NCI-H460 (cell line): ENCODE measurements at regions not wholly inside any gene's neighbourhood (a gene's known extent, or its start where the extent isn't known, plus 50 kb on each side); places are given as distances from the start of the nearest gene placed in this dataset.
"Not testable (repeated sequence)": the region's sequence is repeated elsewhere in the genome, so short reads cannot be mapped to it uniquely, and the experiment has no call there.

Experiments used
- DNase-seq: peaks from one replicate; pipeline ENCODE4 v3.0.0-alpha.2; 2016; ENCODE audit warnings: low read depth; ENCODE audit errors: extremely low read depth

DNA sequence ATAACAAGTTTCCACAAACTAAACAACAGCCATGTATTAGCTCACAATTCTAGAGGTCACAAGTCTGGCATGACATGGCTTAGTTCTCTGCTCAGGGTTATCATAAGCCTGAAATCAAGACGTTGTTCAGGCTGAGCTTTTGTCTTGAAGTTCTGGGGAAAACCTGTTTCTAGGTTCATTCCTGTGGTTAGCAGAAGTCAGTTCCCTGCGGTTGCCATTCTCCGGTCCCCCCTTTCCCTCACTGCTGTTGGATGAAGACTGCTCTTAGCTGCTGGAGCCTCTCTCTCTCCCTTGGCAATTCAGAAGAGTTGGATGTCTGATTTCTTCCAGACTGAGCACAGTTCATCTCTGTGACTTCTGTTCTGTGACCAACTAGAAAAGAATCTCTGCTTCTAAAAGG, 962.6 kb downstream of the PCDH7 start:
- no peak for DNase-seq

DNA sequence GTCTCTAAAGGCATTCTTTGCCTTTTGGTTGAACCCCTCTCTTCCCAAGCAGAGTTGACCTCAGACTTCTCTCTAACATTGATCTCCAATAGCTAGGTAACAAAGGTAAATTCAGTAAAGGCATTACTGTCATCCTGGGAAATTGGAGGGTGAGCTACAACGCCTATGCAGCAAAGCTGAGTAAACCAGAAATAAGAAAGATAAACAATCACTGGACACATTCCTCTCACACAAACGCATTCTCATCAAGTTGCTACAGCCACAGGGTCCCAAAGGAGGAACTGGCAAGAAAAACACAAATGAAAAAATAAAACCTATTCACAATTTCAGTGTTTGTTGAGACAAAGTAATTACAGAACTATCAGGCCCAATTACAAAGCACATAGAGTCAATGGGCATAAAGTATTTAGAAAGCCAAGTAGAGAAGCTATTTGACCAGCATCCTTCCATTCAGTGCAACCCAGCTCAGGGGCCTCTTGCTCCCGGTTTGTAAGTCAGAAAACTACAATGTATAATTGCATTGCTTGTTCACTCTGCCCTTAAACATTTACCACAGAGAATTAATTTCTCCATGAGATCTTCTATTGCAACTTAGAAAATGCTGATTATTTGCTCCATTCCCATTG, 967.7 kb downstream of the PCDH7 start:
- no peak for DNase-seq

DNA sequence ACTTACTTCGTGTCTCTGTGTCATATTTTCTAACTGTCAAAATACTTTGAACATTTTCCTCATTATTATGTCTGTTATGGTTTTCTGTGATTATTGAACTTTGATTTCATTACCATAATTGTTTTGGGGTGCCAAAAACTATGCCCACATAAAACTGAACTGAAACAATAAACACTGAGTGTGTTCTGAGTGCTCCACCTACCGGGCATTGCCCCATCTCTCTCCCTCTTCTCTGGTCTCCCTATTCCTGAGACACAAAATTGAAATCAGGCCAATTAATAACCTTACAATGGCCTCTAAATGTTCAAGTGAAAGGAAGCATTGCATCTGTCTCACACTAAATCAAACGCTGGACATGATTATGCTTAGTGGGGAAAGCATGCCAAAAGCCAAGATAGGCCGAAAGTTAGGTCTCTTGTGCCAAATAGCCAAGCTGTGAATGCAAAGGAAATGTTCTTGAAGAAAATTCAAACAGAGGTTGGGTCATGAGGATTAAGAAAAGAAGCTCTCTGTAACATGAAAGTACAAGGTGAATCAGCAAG, 972.3 kb downstream of the PCDH7 start:
- DNase-seq, result no peak

DNA sequence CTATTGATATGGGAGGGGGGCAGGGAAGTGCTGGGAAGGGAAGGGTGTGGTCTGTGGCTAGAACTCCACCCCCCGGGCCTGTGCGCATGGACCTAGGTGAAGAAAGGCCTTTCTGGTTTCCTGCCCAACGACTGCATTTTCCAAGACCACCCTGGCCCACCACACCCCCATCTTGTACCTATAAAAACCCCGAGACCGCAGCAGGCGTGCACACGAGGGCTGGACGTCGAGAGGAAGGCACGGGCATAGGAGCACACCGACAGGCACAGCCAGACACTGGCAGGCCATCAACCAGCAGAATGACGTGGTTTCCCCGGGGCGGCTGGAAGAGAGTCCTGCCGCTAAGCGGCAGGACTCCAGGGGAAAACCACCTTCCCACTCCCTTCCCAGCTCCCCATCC, 981.1 kb downstream of the PCDH7 start:
- DNase-seq, result no peak

- DNase-seq, result no peak
Measured at GRCh38 chr4:31702326-31702725, 982.2 kb downstream of the PCDH7 start.

GRCh38 chr4:31714238-31714637, 994.1 kb downstream of the PCDH7 start:
- DNase-seq, result no peak

- no peak for DNase-seq
Measured at GRCh38 chr4:31715302-31715701, 995.1 kb downstream of the PCDH7 start.

GRCh38 chr4:31727030-31727429, 1006.9 kb downstream of the PCDH7 start:
- DNase-seq, result no peak

DNA sequence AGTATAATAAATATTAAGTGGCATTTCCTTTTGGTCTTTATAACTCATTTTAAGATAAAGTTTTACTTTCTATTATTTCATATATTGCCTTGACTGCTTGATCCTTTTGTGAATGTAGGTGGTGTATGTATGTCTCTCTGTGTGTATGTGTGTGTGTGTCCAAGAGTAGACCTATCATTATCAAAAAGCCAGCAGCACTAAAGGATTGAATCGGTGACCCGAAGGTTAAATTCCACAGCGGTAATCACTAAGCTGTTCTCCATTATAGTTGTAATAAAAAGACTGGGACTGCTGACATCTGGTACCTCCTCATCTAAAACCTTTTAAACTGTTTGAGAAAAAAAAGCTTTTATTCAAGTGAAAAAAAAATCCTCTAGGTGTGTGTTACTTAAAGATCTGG, 1014.8 kb downstream of the PCDH7 start:
- no peak for DNase-seq

DNA sequence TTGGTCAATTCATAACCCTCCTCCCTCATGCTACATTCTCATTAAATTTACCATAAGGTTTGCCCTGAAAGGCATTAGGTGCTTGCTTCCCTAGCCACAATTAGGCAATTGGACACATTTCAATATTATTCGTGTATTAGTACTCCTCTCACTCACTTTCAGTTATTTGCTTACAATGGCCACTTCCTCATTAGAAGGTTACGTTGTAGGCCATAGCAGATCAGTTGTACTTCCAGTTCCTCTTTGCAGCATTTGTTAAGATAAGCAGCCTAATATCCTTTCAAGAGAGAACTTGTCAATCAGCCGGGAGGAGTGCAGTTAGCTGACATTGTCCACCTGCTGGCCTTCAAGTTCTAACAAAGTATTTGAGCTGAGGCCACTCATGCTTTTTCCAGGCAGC, 1017.2 kb downstream of the PCDH7 start:
- no peak for DNase-seq

DNA sequence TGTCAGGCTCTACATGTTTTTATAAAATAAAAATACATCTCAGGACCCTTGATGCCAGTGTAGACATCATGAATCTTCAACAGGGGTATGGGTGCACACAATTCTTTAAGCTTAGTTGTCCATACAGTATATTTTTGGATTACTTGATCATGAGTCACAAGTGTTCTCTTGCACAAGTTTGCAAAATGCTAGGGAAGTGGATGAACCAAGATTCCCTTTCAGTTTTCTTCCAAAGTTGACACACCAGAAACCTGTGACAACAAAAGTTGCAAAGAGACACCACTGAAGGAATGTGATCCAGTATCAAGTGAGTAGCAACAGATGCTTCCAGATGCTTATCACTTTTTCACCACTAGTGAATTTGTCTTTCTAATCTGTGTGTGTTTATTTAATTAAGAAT, 1021.2 kb downstream of the PCDH7 start:
- DNase-seq, result no peak

- no peak for DNase-seq
Measured at GRCh38 chr4:31748382-31748781, 1028.2 kb downstream of the PCDH7 start.

- DNase-seq, result not testable (repeated sequence)
Measured at GRCh38 chr4:31750581-31750980, 1030.4 kb downstream of the PCDH7 start.

GRCh38 chr4:31755751-31756150, 1035.6 kb downstream of the PCDH7 start:
- DNase-seq, result no peak

DNA sequence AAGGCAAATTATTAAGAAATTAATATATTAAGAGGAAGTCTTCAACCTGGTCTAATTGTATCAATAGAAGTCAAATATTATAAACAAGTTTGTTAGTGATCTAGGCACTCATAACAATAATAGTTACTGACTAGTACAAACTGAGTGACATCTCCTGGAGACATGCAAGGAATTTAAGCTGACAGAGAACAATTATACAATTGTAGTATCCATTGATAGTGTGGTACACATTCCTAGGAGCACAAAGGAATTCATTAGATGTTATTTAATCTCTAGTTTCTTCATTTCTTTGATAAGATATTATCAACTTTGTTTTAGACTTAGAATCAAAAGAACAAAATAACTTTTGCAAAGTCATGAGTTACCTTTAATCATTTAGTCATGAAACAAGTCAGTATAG, 1048.6 kb downstream of the PCDH7 start:
- no peak for DNase-seq

- DNase-seq, result no peak
Measured at GRCh38 chr4:31783311-31783710, 1063.1 kb downstream of the PCDH7 start.

GRCh38 chr4:31784558-31784957, 1064.4 kb downstream of the PCDH7 start:
- DNase-seq, result no peak

GRCh38 chr4:31787701-31788100, 1067.5 kb downstream of the PCDH7 start:
- no peak for DNase-seq

- no peak for DNase-seq
Measured at GRCh38 chr4:31788676-31789075, 1068.5 kb downstream of the PCDH7 start.

DNA sequence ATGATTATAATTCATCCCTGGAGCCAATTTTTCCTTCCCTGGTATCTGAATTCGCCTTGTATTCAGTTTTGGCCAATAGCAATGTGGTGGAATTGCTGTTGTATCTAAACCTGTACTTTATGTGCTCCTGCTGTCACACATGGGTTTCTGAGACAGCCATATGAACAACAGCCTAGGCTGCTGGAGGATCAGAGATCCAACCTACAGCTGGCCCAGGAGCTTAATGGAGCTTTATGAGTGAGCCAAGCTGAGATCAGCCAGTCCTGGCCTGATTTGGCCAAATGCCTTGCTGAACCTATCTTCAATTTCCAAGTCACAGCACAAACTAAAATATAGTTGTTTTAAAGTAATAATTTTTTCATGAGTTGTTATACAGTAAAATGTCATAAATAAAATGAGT, 1071.5 kb downstream of the PCDH7 start:
- no peak for DNase-seq

GRCh38 chr4:31793907-31794306, 1073.7 kb downstream of the PCDH7 start:
- no peak for DNase-seq

- DNase-seq, result not testable (repeated sequence)
Measured at GRCh38 chr4:31797052-31797451, 1076.9 kb downstream of the PCDH7 start.
